Tibial artery (tissue), 4 donors: ENCODE measurements at regions not wholly inside any gene's neighbourhood (a gene's known extent, or its start where the extent isn't known, plus 50 kb on each side); places are given as distances from the start of the nearest gene placed in this dataset.

Source experiments
- DNase-seq, 2 donors: peaks; one replicate each; pipeline ENCODE4 v3.0.0-alpha.2; 2019
- H3K27ac ChIP-seq, 2 donors: fragments of 200-600 bp; sonication (generic) in 1 of 2; 1 replicate in 1 of 2; 2 replicates in 1 of 2; pipeline ENCODE4 v1.5.1; 2018 to 2019; ENCODE audit warnings: mild to moderate bottlenecking in 1 of 2
- H3K27me3 ChIP-seq, 2 donors: fragments of 200-600 bp; sonication (generic) in 1 of 2; one replicate each; pipeline versions ENCODE4 v1.5.1 to v1.6.0; 2016 to 2019
- H3K36me3 ChIP-seq, 3 donors: fragments of 200-600 bp; sonication (generic) in 2 of 3; one replicate each; pipeline ENCODE4 v1.5.1; 2016 to 2019; ENCODE audit warnings: mild to moderate bottlenecking in 2 of 3
- H3K4me1 ChIP-seq, 4 donors: fragments of 200-600 bp; sonication (generic) in 2 of 4; 1 replicate in 3 of 4; 2 replicates in 1 of 4; pipeline ENCODE4 v1.5.1; 2016 to 2019
- H3K4me3 ChIP-seq, 2 donors: fragments of 200-600 bp; sonication (generic) in 1 of 2; 1 replicate in 1 of 2; 2 replicates in 1 of 2; pipeline ENCODE4 v1.5.1; 2018 to 2019; ENCODE audit warnings: mild to moderate bottlenecking in 2 of 2
- H3K9me3 ChIP-seq, 3 donors: fragments of 200-600 bp; sonication (generic) in 1 of 3; one replicate each; pipeline ENCODE4 v1.5.1; 2016 to 2019
- intact Hi-C: fragments of 100-400 bp; cut with DNase I; formaldehyde crosslinking; loops from one replicate; pipeline ENCODE4 v1.15.0; 2023; ENCODE audit warnings: low total_unique reads
- TF ChIP-seq, protein P1 (sequence below), 2 experiments: fragments of 200-600 bp in 1 of 2; fragments of 450-650 bp in 1 of 2; IDR thresholded peaks; one replicate each; pipeline ENCODE4 v1.5.1; 2017 to 2019; ENCODE audit warnings: antibody characterized with exemption in 2 of 2, mild to moderate bottlenecking in 1 of 2, moderate library complexity in 1 of 2

DNA sequence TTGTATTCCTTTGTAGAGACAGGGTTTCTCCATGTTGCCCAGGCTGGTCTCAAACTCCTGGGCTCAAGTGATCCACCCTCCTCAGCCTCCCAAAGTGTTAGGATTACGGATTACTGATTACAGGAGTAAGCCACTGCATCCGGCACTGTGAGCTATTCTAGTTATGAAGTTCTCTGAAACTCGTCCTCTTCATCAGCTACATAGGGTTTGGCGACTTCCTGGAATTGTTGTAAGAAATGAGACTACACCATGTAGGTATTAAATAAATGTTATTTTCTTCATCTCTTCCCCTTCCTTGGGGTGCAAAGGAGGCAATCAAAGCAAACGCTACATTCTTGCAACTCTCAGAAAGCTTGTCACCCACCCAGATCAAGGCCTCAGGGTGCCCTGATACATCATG, 131.2 kb upstream of the TIAM1 start:
- Histone ChIP-seq H3K9me3 (no peaks in the 10 kb centered on the region), H3K4me1 (no peaks in the 10 kb centered on the region), H3K36me3 (no peaks in the 10 kb centered on the region), H3K27me3 (no peaks in the 10 kb centered on the region), H3K27ac (no peak overlapping the region), H3K4me3 (no peak overlapping the region)
- intact Hi-C loops = no loop called here
- TF ChIP-seq, protein P1, sequence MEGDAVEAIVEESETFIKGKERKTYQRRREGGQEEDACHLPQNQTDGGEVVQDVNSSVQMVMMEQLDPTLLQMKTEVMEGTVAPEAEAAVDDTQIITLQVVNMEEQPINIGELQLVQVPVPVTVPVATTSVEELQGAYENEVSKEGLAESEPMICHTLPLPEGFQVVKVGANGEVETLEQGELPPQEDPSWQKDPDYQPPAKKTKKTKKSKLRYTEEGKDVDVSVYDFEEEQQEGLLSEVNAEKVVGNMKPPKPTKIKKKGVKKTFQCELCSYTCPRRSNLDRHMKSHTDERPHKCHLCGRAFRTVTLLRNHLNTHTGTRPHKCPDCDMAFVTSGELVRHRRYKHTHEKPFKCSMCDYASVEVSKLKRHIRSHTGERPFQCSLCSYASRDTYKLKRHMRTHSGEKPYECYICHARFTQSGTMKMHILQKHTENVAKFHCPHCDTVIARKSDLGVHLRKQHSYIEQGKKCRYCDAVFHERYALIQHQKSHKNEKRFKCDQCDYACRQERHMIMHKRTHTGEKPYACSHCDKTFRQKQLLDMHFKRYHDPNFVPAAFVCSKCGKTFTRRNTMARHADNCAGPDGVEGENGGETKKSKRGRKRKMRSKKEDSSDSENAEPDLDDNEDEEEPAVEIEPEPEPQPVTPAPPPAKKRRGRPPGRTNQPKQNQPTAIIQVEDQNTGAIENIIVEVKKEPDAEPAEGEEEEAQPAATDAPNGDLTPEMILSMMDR (IDR thresholded peaks at IDR 0.05) = no peak
- DNase-seq = no peak

DNA sequence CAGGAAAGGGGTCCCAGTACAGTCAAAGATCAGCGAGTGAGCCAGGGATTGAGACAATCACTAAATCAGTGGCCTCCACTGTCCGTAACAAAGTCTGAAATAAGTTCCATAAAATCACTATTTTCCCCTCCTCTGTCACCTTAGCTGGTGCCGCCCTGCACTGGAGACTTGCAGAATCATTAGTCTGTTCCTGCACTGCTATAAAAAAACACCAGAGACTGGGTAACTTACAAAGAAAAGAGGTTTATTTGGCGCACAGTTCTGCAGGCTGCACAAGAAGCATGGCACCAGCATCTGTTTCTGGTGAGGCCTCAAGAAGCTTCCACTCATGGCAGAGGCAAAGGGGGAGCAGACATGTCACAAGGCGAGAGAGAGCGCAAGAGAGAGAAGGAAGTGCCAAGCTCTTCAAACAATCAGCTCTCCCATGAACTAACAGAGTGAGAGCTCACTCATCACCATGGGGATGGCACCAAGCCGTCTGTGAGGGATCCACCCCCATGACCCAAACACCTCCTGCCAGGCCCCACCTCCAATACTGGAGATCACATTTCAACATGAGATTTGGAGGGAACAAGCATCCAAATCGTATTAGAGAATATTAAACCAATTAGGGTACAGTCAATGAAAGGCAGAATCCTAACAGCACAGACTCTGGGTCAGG, 129.8 kb upstream of the TIAM1 start:
- H3K27ac ChIP-seq = no peak overlapping the region
- intact Hi-C loops = no loop called here
- no peaks in the 10 kb centered on the region for H3K27me3 ChIP-seq
- DNase-seq = no peak
- no peak overlapping the region for H3K4me3 ChIP-seq
- H3K36me3 ChIP-seq = no peaks in the 10 kb centered on the region
- H3K9me3 ChIP-seq = no peaks in the 10 kb centered on the region
- no peaks in the 10 kb centered on the region for H3K4me1 ChIP-seq
- TF ChIP-seq, protein P1 (IDR thresholded peaks at IDR 0.05) = no peak

DNA sequence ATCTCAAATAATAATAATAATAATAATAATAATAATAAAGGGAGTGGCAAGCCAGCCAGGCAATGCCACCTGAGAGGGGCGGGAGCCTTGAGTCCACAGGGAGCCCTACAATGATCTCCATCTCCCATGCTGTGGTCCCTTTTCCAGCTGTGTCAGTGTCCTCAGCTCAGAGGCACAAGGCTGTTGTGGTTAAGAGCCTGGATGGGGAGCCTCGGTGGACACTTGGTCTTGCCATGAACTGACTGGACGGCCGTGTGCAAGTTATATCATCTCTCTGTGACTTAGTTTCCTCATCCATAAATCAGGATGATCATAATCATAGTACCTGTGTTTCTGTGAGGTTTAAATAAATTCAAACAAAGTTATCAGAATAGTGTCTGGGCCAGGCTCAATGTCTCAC, 127.8 kb upstream of the TIAM1 start:
- no peaks in the 10 kb centered on the region for H3K9me3 ChIP-seq
- intact Hi-C loops = no loop called here
- TF ChIP-seq, protein P1 (IDR thresholded peaks at IDR 0.05) = no peak
- no peak overlapping the region for H3K4me3 ChIP-seq
- H3K27ac ChIP-seq = no peak overlapping the region
- no peak for DNase-seq
- no peaks in the 10 kb centered on the region for H3K4me1 ChIP-seq
- no peaks in the 10 kb centered on the region for H3K36me3 ChIP-seq
- no peaks in the 10 kb centered on the region for H3K27me3 ChIP-seq

DNA sequence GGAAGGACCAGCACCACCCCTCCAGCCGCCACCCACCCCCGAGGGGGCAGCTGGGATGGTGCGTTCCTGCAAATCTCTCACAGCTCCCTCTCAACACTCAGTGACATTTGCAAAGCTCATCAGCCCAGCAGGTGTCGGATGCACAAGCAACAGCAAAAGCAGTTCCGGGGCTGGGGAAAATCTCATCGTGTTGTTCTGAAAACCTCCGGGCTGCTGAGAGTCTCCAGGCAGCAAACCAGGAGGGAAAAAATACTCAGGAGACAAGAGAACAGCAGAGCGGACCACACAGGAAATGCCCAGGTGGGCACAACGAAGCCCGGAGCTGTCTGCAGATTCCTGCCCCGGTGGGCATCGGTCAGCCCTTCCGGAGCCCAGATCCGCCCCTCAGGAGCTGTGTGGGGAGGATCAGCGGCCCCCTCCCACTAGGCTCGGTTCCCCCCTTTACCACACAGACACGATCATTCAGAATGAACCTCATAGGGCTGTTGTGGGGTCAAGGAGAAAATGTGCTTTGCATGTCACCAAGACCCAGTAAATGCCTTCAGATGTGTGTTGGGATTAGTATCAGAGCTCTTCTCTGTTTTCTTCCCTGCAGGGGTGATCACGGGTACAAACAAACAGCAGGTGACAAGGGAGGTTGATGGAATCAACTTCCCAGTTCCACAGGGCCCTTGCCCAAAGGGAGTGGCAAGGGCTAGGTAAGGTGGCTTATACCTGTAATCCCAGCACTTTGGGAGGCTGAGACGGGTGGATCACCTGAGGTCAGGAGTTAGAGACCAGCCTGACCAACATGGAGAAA, 127.0 kb upstream of the TIAM1 start:
- no peak for DNase-seq
- H3K27ac ChIP-seq = no peak overlapping the region
- TF ChIP-seq, protein P1 (IDR thresholded peaks at IDR 0.05) = no peak
- no peaks in the 10 kb centered on the region for H3K36me3 ChIP-seq
- H3K9me3 ChIP-seq = no peaks in the 10 kb centered on the region
- no peaks in the 10 kb centered on the region for H3K4me1 ChIP-seq
- intact Hi-C loops = no loop called here
- H3K4me3 ChIP-seq = no peak overlapping the region
- H3K27me3 ChIP-seq = no peaks in the 10 kb centered on the region

DNA sequence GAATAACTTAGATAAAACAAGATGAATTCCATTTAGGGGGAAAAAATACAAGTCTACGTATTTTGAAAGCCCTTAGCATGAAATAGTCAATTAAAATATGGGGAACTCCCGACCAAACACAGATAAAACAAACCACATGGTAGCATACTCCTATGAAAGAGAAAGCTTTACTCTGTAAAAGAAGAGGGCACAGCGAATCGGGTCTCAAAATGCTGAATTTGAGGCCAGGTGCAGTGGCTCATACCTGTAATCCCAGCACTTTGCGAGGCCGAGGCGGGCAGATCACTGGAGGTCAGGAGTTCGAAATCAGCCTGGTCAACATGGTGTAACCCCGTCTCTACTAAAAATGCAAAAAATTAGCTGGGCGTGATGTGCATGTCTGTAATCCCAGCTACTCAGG, 116.9 kb upstream of the TIAM1 start:
- TF ChIP-seq, protein P1 (IDR thresholded peaks at IDR 0.05) = no peak
- no peaks in the 10 kb centered on the region for H3K27me3 ChIP-seq
- intact Hi-C loops = no loop called here

More for the DNA sequence above, 116.9 kb upstream of the TIAM1 start:
- no peaks in the 10 kb centered on the region for H3K4me1 ChIP-seq
- H3K9me3 ChIP-seq = no peaks in the 10 kb centered on the region
- DNase-seq = no peak
- no peaks in the 10 kb centered on the region for H3K36me3 ChIP-seq
- no peak overlapping the region for H3K27ac ChIP-seq
- no peak overlapping the region for H3K4me3 ChIP-seq
